CD4-positive, alpha-beta T cell (primary cell): ENCODE measurements at regions not wholly inside any gene's neighbourhood (a gene's known extent, or its start where the extent isn't known, plus 50 kb on each side); places are given as distances from the start of the nearest gene placed in this dataset.

Experiments used
- ATAC-seq: fragments of 200-7000 bp; cut with Tn5 transposase; one replicate; pipeline ENCODE4 v1.10.0; 2022; ENCODE audit warnings: mild to moderate bottlenecking; ENCODE audit not compliant: poor library complexity
- CTCF ChIA-PET: fragments of 350-600 bp; sonication (Branson Sonifier 250); formaldehyde crosslinking; loops from one replicate; lab custom pipeline; 2021; ENCODE audit warnings: antibody characterized with exemption, inconsistent platforms; lab: Charles Lee
- POLR2A ChIA-PET: fragments of 350-600 bp; sonication (Branson Sonifier 250); formaldehyde crosslinking; loops from one replicate; lab custom pipeline; 2021; ENCODE audit warnings: antibody characterized with exemption, inconsistent platforms; lab: Charles Lee
- DNase-seq, 14 experiments: peaks; one replicate each; pipeline ENCODE4 v3.0.0-alpha.2; 2013 to 2020; ENCODE audit warnings: mixed read lengths in 2 of 14
- H3K27ac ChIP-seq, 2 donors: one replicate each; pipeline versions ENCODE4 v1.5.1 to v1.7.0; 2013; ENCODE audit warnings: low read length in 2 of 2, low read depth in 1 of 2, mild to moderate bottlenecking in 1 of 2
- H3K27me3 ChIP-seq, 2 experiments: 1 replicate in 1 of 2; 2 replicates in 1 of 2; pipeline versions ENCODE4 v1.6.1 to v1.7.0; 2013; ENCODE audit warnings: low read length in 2 of 2, control low read depth in 1 of 2, mild to moderate bottlenecking in 1 of 2, moderate library complexity in 1 of 2; ENCODE audit not compliant: insufficient read depth in 2 of 2, control insufficient read depth in 1 of 2
- H3K36me3 ChIP-seq: one replicate; pipeline ENCODE4 v1.6.1; 2013; ENCODE audit warnings: low read length, control low read depth; ENCODE audit not compliant: insufficient read depth
- H3K4me1 ChIP-seq: one replicate; pipeline ENCODE4 v1.6.1; 2013; ENCODE audit warnings: low read length, control low read depth; ENCODE audit not compliant: insufficient read depth
- H3K4me3 ChIP-seq: one replicate; pipeline ENCODE4 v1.5.1; 2013; ENCODE audit warnings: mild to moderate bottlenecking, low read length, moderate library complexity
- H3K9me3 ChIP-seq, 2 experiments: 1 replicate in 1 of 2; 2 replicates in 1 of 2; pipeline versions ENCODE4 v1.6.1 to v1.7.0; 2013; ENCODE audit warnings: low read length in 2 of 2, mild to moderate bottlenecking in 2 of 2, control low read depth in 1 of 2, moderate library complexity in 1 of 2; ENCODE audit not compliant: control insufficient read depth in 1 of 2, insufficient read depth in 1 of 2
- H3K27ac Mint-ChIP-seq: one replicate; pipeline ENCODE4 v1.8.0; 2020; ENCODE audit warnings: mixed read lengths
- H3K27me3 Mint-ChIP-seq: one replicate; pipeline ENCODE4 v1.8.0; 2021; ENCODE audit warnings: mixed read lengths
- H3K36me3 Mint-ChIP-seq: one replicate; pipeline ENCODE4 v1.8.0; 2021; ENCODE audit warnings: low read depth, mixed read lengths
- H3K4me1 Mint-ChIP-seq: one replicate; pipeline ENCODE4 v1.8.0; 2021; ENCODE audit warnings: low read depth, mixed read lengths
- H3K4me3 Mint-ChIP-seq: one replicate; pipeline ENCODE4 v1.8.0; 2020; ENCODE audit warnings: mild to moderate bottlenecking, mixed read lengths
- H3K9me3 Mint-ChIP-seq: one replicate; pipeline ENCODE4 v1.8.0; 2020; ENCODE audit warnings: mixed read lengths
- CTCF ChIP-seq: fragments of 200-600 bp; IDR thresholded peaks from one replicate; pipeline ENCODE4 v1.8.0; 2022; ENCODE audit warnings: antibody characterized with exemption, mild to moderate bottlenecking
- intact Hi-C, 2 experiments: fragments of 100-400 bp; cut with DNase I in 1 of 2; cut with micrococcal nuclease in 1 of 2; formaldehyde crosslinking; loops; one replicate each; pipeline versions ENCODE4 v1.15.1 to v1.9.0; 2023 to 2025; cut with DNase I, micrococcal nuclease

GRCh38 chr6:14743474-14744211, 502.2 kb upstream of the JARID2 start:
- H3K27ac Mint-ChIP-seq: peak overlapping the region; percentile 6
- no peaks in the 10 kb centered on the region for H3K36me3 Mint-ChIP-seq
- H3K4me3 Mint-ChIP-seq: no peak overlapping the region
- peaks cover 0 to 2% of the 10 kb centered on the region in 2 experiments for H3K27me3 ChIP-seq
- CTCF ChIA-PET: no interaction called here
- ATAC-seq: peak; percentile 80
- peak overlapping the region in 1 of 2 donors; percentile 52 for H3K27ac ChIP-seq
- TF ChIP-seq CTCF: no peak
- H3K4me3 ChIP-seq: no peak overlapping the region
- H3K4me1 ChIP-seq: peaks cover 10% of the 10 kb centered on the region
- no peaks in the 10 kb centered on the region for H3K9me3 Mint-ChIP-seq
- peaks cover 20% of the 10 kb centered on the region for H3K4me1 Mint-ChIP-seq
- no peaks in the 10 kb centered on the region for H3K36me3 ChIP-seq
- no peaks in the 10 kb centered on the region for H3K27me3 Mint-ChIP-seq
- DNase-seq: peak in 12 of 14 experiments; percentile 13 to 86 (median 50)
- intact Hi-C loops: no loop called here
- POLR2A ChIA-PET: no interaction called here
- no peaks in the 10 kb centered on the region for H3K9me3 ChIP-seq

GRCh38 chr6:14744212-14744556, 501.7 kb upstream of the JARID2 start:
- H3K36me3 Mint-ChIP-seq: no peaks in the 10 kb centered on the region
- H3K4me3 ChIP-seq: no peak overlapping the region
- no peak for DNase-seq
- intact Hi-C loops: no loop called here
- no peaks in the 10 kb centered on the region for H3K9me3 ChIP-seq
- peaks cover 10% of the 10 kb centered on the region for H3K4me1 ChIP-seq
- H3K27me3 ChIP-seq: peaks cover 0 to 2% of the 10 kb centered on the region in 2 experiments
- peak overlapping the region; percentile 6 for H3K27ac Mint-ChIP-seq
- H3K27ac ChIP-seq: no peak overlapping the region
- H3K27me3 Mint-ChIP-seq: no peaks in the 10 kb centered on the region
- no peak for TF ChIP-seq CTCF
- H3K9me3 Mint-ChIP-seq: no peaks in the 10 kb centered on the region
- H3K4me1 Mint-ChIP-seq: peaks cover 15% of the 10 kb centered on the region
- no peaks in the 10 kb centered on the region for H3K36me3 ChIP-seq
- POLR2A ChIA-PET: no interaction called here
- no peak for ATAC-seq
- no peak overlapping the region for H3K4me3 Mint-ChIP-seq
- CTCF ChIA-PET: no interaction called here

- Histone ChIP-seq H3K27me3 (peaks cover 0 to 5% of the 10 kb centered on the region in 2 experiments), H3K4me3 (no peak overlapping the region), H3K36me3 (no peaks in the 10 kb centered on the region), H3K27ac (no peak overlapping the region), H3K9me3 (no peaks in the 10 kb centered on the region), H3K4me1 (peaks cover 10% of the 10 kb centered on the region)
- H3K27me3 Mint-ChIP-seq: no peaks in the 10 kb centered on the region
- no peak overlapping the region for H3K4me3 Mint-ChIP-seq
- TF ChIP-seq CTCF: no peak
- H3K9me3 Mint-ChIP-seq: no peaks in the 10 kb centered on the region
- intact Hi-C loops: no loop called here
- no peaks in the 10 kb centered on the region for H3K36me3 Mint-ChIP-seq
- DNase-seq: no peak
- CTCF ChIA-PET: no interaction called here
- POLR2A ChIA-PET: no interaction called here
- H3K27ac Mint-ChIP-seq: no peak overlapping the region
- ATAC-seq: no peak
- H3K4me1 Mint-ChIP-seq: peaks cover 7% of the 10 kb centered on the region
These were observed 499.6 kb upstream of the JARID2 start for GRCh38 chr6:14746139-14746837.
